ENCODE measurements at regions not wholly inside any gene's neighbourhood (a gene's known extent, or its start where the extent isn't known, plus 50 kb on each side); places are given as distances from the start of the nearest gene placed in this dataset.

- TF ChIP-seq POLR2A (IDR thresholded peaks at IDR 0.05) (no peak), CTCF (IDR thresholded peaks at IDR 0.05) (no peak)
Measured at GRCh38 chr13:105272660-105273631, 1262.5 kb downstream of the EFNB2 start.
